ENCODE measurements at regions not wholly inside any gene's neighbourhood (a gene's known extent, or its start where the extent isn't known, plus 50 kb on each side); places are given as distances from the start of the nearest gene placed in this dataset.
"Not testable (repeated sequence)": the region's sequence is repeated elsewhere in the genome, so short reads cannot be mapped to it uniquely, and the experiment has no call there.

GRCh38 chr1:121007755-121008154 lies 118.2 kb downstream of the PPIAL4A start:
- not testable (repeated sequence) for DNase-seq

- not testable (repeated sequence) for DNase-seq
Observed at GRCh38 chr1:121008512-121009215, 119.1 kb downstream of the PPIAL4A start.

- DNase-seq: not testable (repeated sequence)
Observed at GRCh38 chr1:121009216-121010057, 119.9 kb downstream of the PPIAL4A start.

GRCh38 chr1:121010141-121010540 lies 120.6 kb downstream of the PPIAL4A start:
- not testable (repeated sequence) for DNase-seq

- not testable (repeated sequence) for DNase-seq
Observed at GRCh38 chr1:121013181-121013580, 123.6 kb downstream of the PPIAL4A start.

GRCh38 chr1:121016182-121017028 lies 126.8 kb downstream of the PPIAL4A start:
- peak; percentile 30 for DNase-seq

- DNase-seq: not testable (repeated sequence)
Observed at GRCh38 chr1:121019715-121020349, 130.3 kb downstream of the PPIAL4A start.

- peak; percentile 71 for DNase-seq
Observed at GRCh38 chr1:121020350-121021236, 131.0 kb downstream of the PPIAL4A start.

GRCh38 chr1:121021716-121022115 lies 132.1 kb downstream of the PPIAL4A start:
- DNase-seq: peak; percentile 3

GRCh38 chr1:121032878-121033494 lies 143.4 kb downstream of the PPIAL4A start:
- not testable (repeated sequence) for DNase-seq

GRCh38 chr1:121036792-121037191 lies 147.2 kb downstream of the PPIAL4A start:
- DNase-seq: not testable (repeated sequence)

- not testable (repeated sequence) for DNase-seq
Observed at GRCh38 chr1:121040974-121041373, 143.2 kb downstream of the FAM72B start.

GRCh38 chr1:121041497-121041896 lies 142.6 kb downstream of the FAM72B start:
- DNase-seq: not testable (repeated sequence)

GRCh38 chr1:121042882-121043281 lies 141.3 kb downstream of the FAM72B start:
- not testable (repeated sequence) for DNase-seq

- not testable (repeated sequence) for DNase-seq
Observed at GRCh38 chr1:121048293-121048752, 135.8 kb downstream of the FAM72B start.

- DNase-seq: not testable (repeated sequence)
Observed at GRCh38 chr1:121048769-121049443, 135.2 kb downstream of the FAM72B start.

GRCh38 chr1:121050097-121050496 lies 134.0 kb downstream of the FAM72B start:
- not testable (repeated sequence) for DNase-seq

GRCh38 chr1:121051161-121051790 lies 132.9 kb downstream of the FAM72B start:
- DNase-seq: not testable (repeated sequence)

GRCh38 chr1:121052081-121052660 lies 132.0 kb downstream of the FAM72B start:
- DNase-seq: not testable (repeated sequence)
